HFFc6 (cell line): ENCODE measurements at regions not wholly inside any gene's neighbourhood (a gene's known extent, or its start where the extent isn't known, plus 50 kb on each side); places are given as distances from the start of the nearest gene placed in this dataset.

ENCODE experiments used
- DNase-seq: peaks from one replicate; pipeline ENCODE4 v3.0.0-alpha.2; 2018
- H3K27ac Mint-ChIP-seq: 2 replicates; pipeline ENCODE4 v1.8.0; 2020; ENCODE audit warnings: mild to moderate bottlenecking, mixed read lengths
- H3K27me3 Mint-ChIP-seq: 2 replicates; pipeline ENCODE4 v1.8.0; 2021; ENCODE audit warnings: mild to moderate bottlenecking, moderate library complexity, mixed read lengths; ENCODE audit not compliant: insufficient read depth
- H3K36me3 Mint-ChIP-seq: 2 replicates; pipeline ENCODE4 v1.8.0; 2021; ENCODE audit warnings: low read depth, mixed read lengths
- H3K4me1 Mint-ChIP-seq: 2 replicates; pipeline ENCODE4 v1.8.0; 2020; ENCODE audit warnings: low read depth, mixed read lengths
- H3K4me3 Mint-ChIP-seq: 2 replicates; pipeline ENCODE4 v1.8.0; 2020; ENCODE audit warnings: mild to moderate bottlenecking, moderate library complexity, mixed read lengths
- H3K9me3 Mint-ChIP-seq: 2 replicates; pipeline ENCODE4 v1.8.0; 2020; ENCODE audit warnings: mild to moderate bottlenecking, mixed read lengths
- TF ChIP-seq, protein P1 (sequence below): fragments of 200-600 bp; sonication (generic); IDR thresholded peaks from 2 replicates; pipeline ENCODE4 v1.5.0; 2021; ENCODE audit warnings: antibody characterized with exemption, mild to moderate bottlenecking

DNA sequence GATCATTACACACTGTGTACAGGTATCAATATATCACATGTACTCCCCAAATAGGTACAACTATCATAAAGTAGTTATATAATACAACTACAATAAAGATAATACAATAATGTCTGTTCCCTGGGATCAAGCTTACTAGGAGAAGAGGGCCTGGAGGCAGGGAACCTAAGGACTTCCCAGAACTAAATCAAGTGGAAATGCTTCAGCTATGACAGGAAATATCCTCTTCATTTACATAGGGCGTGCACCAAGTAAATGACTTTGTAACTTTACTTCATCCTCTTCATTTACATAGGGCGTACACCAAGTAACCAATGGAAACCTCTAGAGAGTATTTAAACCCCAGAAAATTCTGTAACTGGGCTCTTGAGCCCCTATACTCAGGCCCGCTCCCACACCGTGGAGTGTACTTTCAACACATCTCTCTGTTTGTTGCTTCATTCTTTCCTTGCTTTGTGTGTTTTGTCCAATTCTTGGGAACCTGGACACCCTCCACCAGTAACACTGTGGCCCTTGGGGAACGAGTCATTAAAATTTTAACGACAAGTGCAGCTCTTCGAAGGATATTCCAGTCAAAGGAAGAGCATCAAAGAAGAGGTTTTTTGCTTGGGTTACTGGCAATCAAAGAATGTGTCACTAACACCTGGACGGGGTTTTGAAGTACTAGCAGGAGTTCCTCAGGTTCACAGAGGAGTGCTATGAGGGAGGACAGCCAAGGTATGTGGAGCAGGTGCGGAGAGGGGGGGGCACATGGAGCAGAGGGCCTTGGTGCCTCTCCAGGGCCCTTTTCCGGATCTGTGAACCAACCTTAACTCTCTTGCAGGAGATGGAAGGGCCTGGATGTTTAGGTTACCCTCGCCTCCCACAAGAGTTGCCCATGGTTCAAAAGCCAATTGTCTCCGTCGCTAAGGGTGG, 106.6 kb upstream of the DAP start:
- H3K4me3 Mint-ChIP-seq, result no peak overlapping the region
- no peaks in the 10 kb centered on the region for H3K36me3 Mint-ChIP-seq
- H3K9me3 Mint-ChIP-seq, result no peaks in the 10 kb centered on the region
- TF ChIP-seq, protein P1, sequence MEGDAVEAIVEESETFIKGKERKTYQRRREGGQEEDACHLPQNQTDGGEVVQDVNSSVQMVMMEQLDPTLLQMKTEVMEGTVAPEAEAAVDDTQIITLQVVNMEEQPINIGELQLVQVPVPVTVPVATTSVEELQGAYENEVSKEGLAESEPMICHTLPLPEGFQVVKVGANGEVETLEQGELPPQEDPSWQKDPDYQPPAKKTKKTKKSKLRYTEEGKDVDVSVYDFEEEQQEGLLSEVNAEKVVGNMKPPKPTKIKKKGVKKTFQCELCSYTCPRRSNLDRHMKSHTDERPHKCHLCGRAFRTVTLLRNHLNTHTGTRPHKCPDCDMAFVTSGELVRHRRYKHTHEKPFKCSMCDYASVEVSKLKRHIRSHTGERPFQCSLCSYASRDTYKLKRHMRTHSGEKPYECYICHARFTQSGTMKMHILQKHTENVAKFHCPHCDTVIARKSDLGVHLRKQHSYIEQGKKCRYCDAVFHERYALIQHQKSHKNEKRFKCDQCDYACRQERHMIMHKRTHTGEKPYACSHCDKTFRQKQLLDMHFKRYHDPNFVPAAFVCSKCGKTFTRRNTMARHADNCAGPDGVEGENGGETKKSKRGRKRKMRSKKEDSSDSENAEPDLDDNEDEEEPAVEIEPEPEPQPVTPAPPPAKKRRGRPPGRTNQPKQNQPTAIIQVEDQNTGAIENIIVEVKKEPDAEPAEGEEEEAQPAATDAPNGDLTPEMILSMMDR, result no peak
- peaks cover 3% of the 10 kb centered on the region; the same call in 1 of the 2 replicates for H3K27me3 Mint-ChIP-seq
- DNase-seq, result no peak
- H3K4me1 Mint-ChIP-seq, result peaks cover 2% of the 10 kb centered on the region
- H3K27ac Mint-ChIP-seq, result no peak overlapping the region

- Mint-ChIP-seq H3K4me3 (no peak overlapping the region), H3K36me3 (no peaks in the 10 kb centered on the region), H3K4me1 (peaks cover 4% of the 10 kb centered on the region; the same call in 1 of the 2 replicates), H3K27ac (no peak overlapping the region), H3K27me3 (peaks cover 3% of the 10 kb centered on the region; the same call in 1 of the 2 replicates), H3K9me3 (no peaks in the 10 kb centered on the region)
- TF ChIP-seq, protein P1, result peak; percentile 34; the same call in 1 of the 2 replicates
- DNase-seq, result no peak
Observed at GRCh38 chr5:10866913-10867312, 105.9 kb upstream of the DAP start.

DNA sequence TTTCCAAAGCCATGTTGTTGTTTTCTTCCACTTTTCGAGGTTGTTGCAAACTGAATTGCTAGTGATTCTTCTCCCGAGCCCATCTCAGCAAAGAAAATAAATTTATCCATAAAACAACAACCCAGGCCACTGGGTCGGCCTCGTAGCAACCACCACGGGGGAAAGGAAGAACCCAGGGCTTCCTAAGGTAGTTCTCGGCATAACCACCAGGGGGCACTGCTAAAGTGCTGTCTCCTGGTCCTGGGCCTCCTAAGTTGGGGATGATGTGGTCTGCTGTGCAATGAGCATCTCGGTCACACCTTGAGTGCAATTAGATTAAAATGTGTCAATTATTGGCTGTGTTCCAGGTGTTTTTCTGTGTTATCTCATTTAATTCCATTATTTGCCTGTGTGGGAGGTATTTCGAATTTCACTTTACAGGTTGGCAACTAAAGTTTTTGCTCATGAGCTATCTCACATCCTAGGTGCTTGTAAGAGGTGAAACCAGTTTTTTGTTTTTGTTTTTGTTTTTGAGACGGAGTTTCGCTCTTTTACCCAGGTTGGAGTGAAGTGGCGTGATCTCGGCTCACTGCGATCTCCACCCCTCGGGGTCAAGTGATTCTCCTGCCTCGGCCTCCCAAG, 102.8 kb upstream of the DAP start:
- peak; percentile 33 for DNase-seq
- H3K4me1 Mint-ChIP-seq, result peaks cover 23% of the 10 kb centered on the region
- H3K9me3 Mint-ChIP-seq, result no peaks in the 10 kb centered on the region; the same call in 1 of the 2 replicates
- TF ChIP-seq, protein P1, result peak; percentile 97
- H3K4me3 Mint-ChIP-seq, result no peak overlapping the region
- no peak overlapping the region for H3K27ac Mint-ChIP-seq
- H3K27me3 Mint-ChIP-seq, result peaks cover 3% of the 10 kb centered on the region
- no peaks in the 10 kb centered on the region for H3K36me3 Mint-ChIP-seq

- H3K4me3 Mint-ChIP-seq, result no peak overlapping the region
- TF ChIP-seq, protein P1, result no peak
- no peak for DNase-seq
- no peaks in the 10 kb centered on the region; the same call in 1 of the 2 replicates for H3K9me3 Mint-ChIP-seq
- H3K36me3 Mint-ChIP-seq, result no peaks in the 10 kb centered on the region
- no peak overlapping the region for H3K27ac Mint-ChIP-seq
- H3K27me3 Mint-ChIP-seq, result no peaks in the 10 kb centered on the region; the same call in 1 of the 2 replicates
- peaks cover 26% of the 10 kb centered on the region for H3K4me1 Mint-ChIP-seq
Observed at GRCh38 chr5:10862085-10862484, 101.1 kb upstream of the DAP start.

DNA sequence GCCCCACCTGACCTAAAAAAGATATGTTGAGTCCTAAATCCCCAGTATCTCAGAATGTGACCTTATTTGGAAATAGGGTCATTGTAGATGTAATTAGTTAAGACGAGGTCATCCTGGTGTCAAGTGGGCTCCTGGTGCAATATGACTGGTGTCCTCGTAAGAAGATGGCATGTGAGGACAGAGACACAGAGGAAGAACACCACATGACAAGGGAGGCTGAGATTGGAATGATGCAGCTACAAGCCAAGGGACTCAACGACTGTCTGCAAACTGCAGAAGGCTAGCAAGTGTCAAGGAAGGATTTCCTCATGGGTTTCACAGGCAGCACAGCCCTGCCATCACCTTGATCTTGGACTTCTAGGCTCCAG, 100.4 kb upstream of the DAP start:
- TF ChIP-seq, protein P1, result no peak
- no peaks in the 10 kb centered on the region for H3K36me3 Mint-ChIP-seq
- no peak overlapping the region for H3K4me3 Mint-ChIP-seq
- DNase-seq, result no peak
- peaks cover 32% of the 10 kb centered on the region for H3K4me1 Mint-ChIP-seq
- no peaks in the 10 kb centered on the region; the same call in 1 of the 2 replicates for H3K27me3 Mint-ChIP-seq
- H3K27ac Mint-ChIP-seq, result no peak overlapping the region
- no peaks in the 10 kb centered on the region; the same call in 1 of the 2 replicates for H3K9me3 Mint-ChIP-seq
